PFSK-1 (cell line): ENCODE measurements at regions not wholly inside any gene's neighbourhood (a gene's known extent, or its start where the extent isn't known, plus 50 kb on each side); places are given as distances from the start of the nearest gene placed in this dataset.

Experiments
- FOXP2 ChIP-seq: optimal IDR thresholded peaks from 2 replicates; pipeline ENCODE3; 2011; ENCODE audit warnings: borderline replicate concordance, control low read depth, inconsistent platforms; ENCODE audit not compliant: insufficient read depth; ENCODE audit errors: extremely low read length, extremely low read depth
- POLR2AphosphoS5 ChIP-seq: IDR thresholded peaks from 2 replicates; pipeline ENCODE4 v1.6.1; 2012; ENCODE audit warnings: low read depth, mild to moderate bottlenecking, control low read depth, low read length, moderate library complexity
- SIN3A ChIP-seq: IDR thresholded peaks from 2 replicates; pipeline ENCODE4 v1.6.1; 2012; ENCODE audit warnings: mild to moderate bottlenecking, low read length, moderate library complexity, borderline replicate concordance; ENCODE audit not compliant: insufficient read depth
- TAF1 ChIP-seq: IDR thresholded peaks from 2 replicates; pipeline ENCODE4 v1.6.1; 2012; ENCODE audit warnings: low read length, control low read depth, borderline replicate concordance; ENCODE audit not compliant: insufficient read depth
- TF ChIP-seq, protein P1 (sequence below), 2 experiments: IDR thresholded peaks; 2 replicates each; pipeline versions ENCODE4 v1.6.1 to v1.8.0; 2011 to 2012; ENCODE audit warnings: low read depth in 2 of 2, low read length in 2 of 2, control low read depth in 1 of 2, inconsistent platforms in 1 of 2, mild to moderate bottlenecking in 1 of 2, moderate library complexity in 1 of 2; ENCODE audit not compliant: insufficient read depth in 1 of 2

GRCh38 chr4:14771504-14772175 lies 230.6 kb upstream of the CPEB2 start:
- TF ChIP-seq TAF1 (no peak), SIN3A (no peak), POLR2AphosphoS5 (no peak), FOXP2 (no peak)
- TF ChIP-seq, protein P1, sequence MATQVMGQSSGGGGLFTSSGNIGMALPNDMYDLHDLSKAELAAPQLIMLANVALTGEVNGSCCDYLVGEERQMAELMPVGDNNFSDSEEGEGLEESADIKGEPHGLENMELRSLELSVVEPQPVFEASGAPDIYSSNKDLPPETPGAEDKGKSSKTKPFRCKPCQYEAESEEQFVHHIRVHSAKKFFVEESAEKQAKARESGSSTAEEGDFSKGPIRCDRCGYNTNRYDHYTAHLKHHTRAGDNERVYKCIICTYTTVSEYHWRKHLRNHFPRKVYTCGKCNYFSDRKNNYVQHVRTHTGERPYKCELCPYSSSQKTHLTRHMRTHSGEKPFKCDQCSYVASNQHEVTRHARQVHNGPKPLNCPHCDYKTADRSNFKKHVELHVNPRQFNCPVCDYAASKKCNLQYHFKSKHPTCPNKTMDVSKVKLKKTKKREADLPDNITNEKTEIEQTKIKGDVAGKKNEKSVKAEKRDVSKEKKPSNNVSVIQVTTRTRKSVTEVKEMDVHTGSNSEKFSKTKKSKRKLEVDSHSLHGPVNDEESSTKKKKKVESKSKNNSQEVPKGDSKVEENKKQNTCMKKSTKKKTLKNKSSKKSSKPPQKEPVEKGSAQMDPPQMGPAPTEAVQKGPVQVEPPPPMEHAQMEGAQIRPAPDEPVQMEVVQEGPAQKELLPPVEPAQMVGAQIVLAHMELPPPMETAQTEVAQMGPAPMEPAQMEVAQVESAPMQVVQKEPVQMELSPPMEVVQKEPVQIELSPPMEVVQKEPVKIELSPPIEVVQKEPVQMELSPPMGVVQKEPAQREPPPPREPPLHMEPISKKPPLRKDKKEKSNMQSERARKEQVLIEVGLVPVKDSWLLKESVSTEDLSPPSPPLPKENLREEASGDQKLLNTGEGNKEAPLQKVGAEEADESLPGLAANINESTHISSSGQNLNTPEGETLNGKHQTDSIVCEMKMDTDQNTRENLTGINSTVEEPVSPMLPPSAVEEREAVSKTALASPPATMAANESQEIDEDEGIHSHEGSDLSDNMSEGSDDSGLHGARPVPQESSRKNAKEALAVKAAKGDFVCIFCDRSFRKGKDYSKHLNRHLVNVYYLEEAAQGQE (IDR thresholded peaks at IDR 0.05; ENCODE audit: insufficient read depth in 1 of 2, low read depth in 2 of 2, low read length in 2 of 2): no peak

DNA sequence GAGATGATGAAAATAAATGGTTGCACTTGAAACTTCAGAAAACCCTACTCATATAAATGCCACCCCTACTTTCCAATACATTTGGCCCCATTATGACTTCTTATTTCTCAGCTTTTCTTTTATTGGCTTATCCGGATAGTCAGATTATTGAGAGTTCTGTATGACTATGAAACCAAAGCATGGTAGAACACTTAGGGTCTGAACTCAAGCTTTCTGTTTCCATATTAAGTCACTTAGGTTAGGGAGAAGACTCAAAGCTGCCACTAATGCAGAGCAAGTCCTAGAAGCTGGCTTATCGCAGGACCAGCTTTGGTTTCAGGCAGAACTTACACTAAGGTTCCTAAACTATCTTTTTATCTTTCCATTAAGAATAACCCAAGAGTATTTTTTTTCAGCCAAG lies 229.9 kb upstream of the CPEB2 start:
- TF ChIP-seq FOXP2 (no peak), TAF1 (no peak), SIN3A (no peak), POLR2AphosphoS5 (no peak)
- TF ChIP-seq, protein P1 (IDR thresholded peaks at IDR 0.05; ENCODE audit: insufficient read depth in 1 of 2, low read depth in 2 of 2, low read length in 2 of 2): no peak

DNA sequence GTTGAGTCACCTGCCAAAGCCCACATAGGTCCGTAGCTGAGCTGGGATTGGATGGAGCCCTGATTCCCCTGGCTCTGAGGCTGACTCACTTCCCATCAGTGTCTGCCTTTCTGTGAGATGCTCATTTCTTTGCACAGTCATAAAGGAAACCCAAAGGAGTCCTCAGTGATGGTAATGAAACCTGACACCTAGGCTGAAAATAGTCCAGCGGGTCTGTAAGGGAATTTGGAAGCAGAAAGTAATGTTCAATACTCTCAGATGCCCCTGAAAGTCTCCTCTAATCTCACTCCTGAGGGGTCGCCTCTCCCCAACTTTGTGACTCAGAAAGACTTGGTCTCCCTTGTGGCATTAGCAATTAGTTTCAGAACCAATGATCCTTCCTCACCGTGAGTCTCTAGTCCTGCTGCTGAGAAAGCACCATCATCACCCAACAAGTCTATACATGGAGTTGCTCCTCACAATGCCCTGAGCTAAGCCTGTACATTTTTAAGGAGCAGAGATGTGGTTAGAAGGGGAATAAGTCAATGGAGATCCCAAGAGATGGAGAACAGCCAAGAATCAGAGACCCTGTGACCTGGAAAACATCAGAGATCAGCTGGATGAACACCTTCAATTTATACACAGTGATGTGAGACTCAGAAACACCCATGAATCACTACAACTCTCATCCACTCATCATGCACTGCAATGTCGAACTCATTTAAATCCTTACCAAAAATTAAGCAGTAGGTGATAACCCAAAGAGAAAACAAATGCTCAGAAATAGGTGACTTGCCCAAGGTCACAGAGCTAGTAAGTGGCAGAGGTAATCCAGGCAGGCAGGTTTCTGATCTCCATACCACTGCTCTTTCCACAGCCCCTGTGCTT lies 219.0 kb upstream of the CPEB2 start:
- TF ChIP-seq, protein P1 (IDR thresholded peaks at IDR 0.05; ENCODE audit: insufficient read depth in 1 of 2, low read depth in 2 of 2, low read length in 2 of 2): no peak
- TF ChIP-seq POLR2AphosphoS5 (no peak), FOXP2 (no peak), TAF1 (no peak), SIN3A (no peak)

- no peak for TF ChIP-seq TAF1
- no peak for TF ChIP-seq POLR2AphosphoS5
- no peak for TF ChIP-seq FOXP2
- TF ChIP-seq SIN3A: no peak
- TF ChIP-seq, protein P1 (IDR thresholded peaks at IDR 0.05; ENCODE audit: insufficient read depth in 1 of 2, low read depth in 2 of 2, low read length in 2 of 2): no peak
These were observed 215.1 kb upstream of the CPEB2 start for GRCh38 chr4:14787221-14787620.
